NCI-H524 treated with DMSO at 0.1 percent for 48 hours (cell line): ENCODE measurements at regions not wholly inside any gene's neighbourhood (a gene's known extent, or its start where the extent isn't known, plus 50 kb on each side); places are given as distances from the start of the nearest gene placed in this dataset.

Source experiments
- DNase-seq: peaks from one replicate; lab custom pipeline; 2025; lab: John Stamatoyannopoulos, UW

DNA sequence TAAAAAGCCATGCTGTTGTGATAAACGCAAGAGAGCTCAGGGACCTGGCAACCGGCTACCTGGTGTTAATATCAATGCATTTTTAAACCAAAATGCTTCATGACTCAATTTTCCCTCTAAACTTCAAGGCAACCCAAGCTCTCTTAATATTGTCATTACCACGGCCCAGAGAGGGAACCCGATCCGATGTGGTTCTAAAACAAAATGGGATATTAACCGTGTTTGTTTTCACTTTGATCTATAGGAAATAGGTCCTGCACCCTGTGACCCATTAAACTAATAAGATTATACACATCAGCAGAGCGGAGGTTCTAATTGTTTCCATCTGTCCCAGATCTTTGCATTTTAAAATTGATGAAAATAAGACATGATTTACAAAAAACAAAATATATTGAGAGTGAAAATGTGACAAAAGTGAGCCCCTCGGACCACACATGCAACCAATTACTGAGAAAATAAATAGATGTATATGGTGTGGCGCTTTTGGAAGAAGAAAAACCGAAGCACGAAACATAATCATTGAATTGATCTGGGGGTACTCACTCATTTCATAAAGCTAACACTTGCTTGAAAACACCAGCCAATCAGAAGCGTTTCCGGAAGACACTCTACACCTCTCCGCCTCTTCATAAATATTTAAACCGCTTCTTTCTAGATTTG is 290.3 kb upstream of the NFE2L3 start:
- peak; percentile 72 for DNase-seq

GRCh38 chr7:25862261-25863004 is 289.6 kb upstream of the NFE2L3 start:
- peak; percentile 99 for DNase-seq

GRCh38 chr7:25863005-25863728 is 288.8 kb upstream of the NFE2L3 start:
- no peak for DNase-seq

GRCh38 chr7:25863729-25864110 is 288.3 kb upstream of the NFE2L3 start:
- no peak for DNase-seq

- DNase-seq: no peak
These were observed 287.5 kb upstream of the NFE2L3 start for GRCh38 chr7:25864511-25864910.

DNA sequence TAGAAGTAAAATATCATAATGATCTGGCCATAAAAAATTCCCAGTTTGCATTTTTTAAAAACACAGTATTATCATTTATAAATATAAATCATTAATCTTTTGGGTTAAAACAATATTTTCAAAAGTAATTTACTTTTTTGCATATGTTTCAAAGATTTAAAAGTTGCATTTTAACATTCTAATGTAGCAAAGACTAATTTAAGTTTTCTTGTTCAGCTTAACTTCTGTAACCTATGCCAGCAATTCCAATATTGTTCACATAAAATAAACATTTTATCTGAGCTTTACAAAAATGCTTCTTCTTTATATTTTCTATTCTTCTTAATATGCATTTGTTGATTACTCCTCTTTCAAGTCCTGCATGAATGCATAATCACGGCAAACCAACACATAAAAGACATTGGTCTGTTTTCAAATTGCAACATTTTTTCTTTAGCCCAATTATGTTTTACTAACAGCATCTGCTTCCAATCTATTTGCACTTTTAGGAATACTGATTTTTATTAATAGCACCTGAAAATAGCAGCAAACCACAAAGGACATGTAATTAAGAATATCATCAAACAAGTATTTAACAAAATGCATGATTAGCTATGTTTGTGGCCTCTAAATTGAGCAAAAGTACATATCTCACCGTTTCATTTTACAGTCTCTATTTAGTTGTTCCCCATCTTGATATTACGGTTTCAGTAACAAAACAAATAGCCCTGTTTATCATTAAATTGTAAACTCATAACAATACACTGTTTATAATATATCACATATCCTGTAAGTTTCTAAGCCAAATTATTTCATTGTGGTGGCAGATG is 286.9 kb upstream of the NFE2L3 start:
- DNase-seq: peak; percentile 29

- DNase-seq: no peak
These were observed 283.5 kb upstream of the NFE2L3 start for GRCh38 chr7:25868509-25868908.

GRCh38 chr7:25870574-25870973 is 281.4 kb upstream of the NFE2L3 start:
- no peak for DNase-seq

DNA sequence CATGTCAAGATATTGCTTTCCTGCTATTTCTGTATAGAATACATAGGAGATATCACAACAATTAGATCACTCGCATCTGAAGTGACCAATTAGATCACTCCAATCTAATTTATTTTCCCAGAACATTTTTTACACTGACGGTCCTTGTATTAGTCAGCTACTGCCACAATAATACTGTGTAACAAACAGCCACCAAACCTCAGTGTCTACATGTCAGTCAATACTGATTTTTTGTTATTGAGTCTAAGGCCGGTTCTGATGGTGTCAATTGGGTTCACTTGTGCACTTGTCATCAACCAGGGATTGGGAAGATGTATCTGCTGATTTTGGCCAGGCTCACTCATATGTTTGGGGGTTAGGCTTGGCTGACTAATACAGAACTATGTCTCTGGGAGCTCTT is 275.9 kb upstream of the NFE2L3 start:
- no peak for DNase-seq

GRCh38 chr7:25877802-25878789 is 273.9 kb upstream of the NFE2L3 start:
- no peak for DNase-seq

DNA sequence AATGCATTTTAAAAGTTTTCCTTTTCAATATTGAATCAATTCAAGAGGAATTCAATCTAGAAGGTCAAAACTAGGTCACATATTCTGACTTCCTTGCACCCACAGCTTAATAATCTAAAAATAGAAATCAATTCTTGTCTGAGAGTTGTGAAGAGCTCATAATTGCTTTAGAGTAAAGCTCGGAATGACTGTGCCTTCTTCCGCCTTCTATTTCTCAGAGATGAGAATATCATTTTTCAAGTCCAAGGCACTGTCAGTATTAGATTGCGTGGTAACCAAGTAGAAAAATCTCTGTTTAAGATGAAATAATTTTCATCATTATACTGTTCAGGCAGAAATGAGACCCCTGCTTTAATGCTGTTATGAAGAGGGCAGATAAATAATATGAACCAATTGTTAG is 272.2 kb upstream of the NFE2L3 start:
- DNase-seq: no peak

DNA sequence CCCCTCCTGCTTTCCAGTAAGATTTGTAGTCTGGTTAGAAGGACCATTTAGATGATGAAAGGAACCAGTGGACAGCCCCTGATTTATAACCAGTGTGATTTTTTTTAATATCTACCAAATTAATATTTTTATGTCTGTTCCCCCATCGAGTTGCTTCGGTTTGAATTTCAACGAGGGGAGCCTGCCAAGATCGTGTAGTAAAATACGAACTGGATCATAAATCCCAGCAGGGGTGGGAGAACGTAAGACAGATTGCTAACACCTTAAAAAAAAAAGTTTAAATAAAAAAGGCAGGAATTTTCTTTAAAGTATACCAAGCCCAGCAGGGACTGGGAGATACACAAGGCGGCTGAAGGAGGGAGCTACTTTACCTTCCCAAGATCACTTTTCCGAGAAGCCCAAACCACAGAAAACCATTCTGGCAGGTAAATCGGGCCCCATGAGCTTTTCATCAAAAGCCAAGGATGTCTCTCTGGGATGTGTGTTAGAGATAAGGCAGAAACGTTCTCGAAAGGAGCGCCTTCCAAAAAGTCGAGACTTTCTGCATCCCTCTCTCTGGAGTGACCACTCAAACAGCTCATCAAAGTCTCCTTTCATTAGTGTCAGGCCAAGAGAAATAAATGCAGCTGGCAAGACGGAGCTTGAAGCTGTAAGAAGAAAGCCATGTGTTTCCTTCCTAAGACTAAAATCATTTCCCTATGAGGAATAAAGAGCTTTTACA is 270.5 kb upstream of the NFE2L3 start:
- DNase-seq: no peak

DNA sequence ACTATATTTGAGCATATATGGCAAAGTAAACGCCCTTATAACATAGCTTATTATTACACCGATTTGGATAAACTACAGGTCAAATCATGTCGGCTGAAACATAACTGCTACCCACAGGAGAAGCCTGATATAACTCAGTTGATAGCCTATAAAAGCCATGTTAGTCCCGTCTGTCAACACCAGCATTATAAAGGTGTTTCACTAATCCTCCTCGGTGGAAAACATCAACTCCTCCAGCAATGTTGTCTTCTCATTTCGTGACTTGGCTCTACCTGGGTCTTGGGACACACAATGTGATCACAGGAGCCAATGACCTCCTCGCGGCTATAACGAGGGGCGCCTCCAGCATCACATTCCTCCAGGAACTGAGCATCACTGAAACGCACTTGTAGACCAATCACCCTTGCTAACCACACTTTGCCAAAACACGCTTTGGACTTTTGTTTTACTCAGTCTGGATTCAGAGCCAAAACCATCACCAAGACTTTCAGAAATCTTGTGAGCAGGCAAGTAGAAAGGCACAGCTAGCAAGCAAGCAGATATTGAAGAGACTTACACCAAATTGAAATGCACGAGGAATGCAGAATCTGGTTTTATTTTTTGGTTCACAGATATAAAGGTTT is 269.7 kb upstream of the NFE2L3 start:
- no peak for DNase-seq

DNA sequence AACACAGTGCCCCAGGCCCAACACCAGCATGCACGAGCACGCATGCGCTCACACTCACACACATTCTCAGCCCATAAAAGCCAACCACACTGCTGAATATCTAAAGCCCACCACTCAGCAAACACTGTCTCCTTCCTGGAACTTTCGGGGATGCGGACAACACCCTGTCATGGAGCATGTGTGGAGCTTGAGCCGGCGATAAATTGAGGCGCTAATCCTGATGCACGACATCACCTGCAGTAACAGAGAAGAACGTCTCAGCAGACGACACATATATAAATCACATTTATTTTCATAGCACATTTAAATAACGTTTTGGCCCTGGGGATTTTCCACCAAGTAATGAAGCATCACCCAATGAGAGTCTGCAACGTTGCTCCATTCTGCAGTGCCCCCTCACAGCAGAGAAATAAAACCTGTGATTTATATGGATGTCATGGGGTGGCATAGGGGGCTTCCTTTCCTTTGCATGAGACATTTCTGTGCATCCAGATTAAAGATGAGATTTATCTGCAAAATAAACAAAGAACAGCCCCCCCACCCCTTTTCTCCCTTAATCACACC is 267.7 kb upstream of the NFE2L3 start:
- no peak for DNase-seq

DNA sequence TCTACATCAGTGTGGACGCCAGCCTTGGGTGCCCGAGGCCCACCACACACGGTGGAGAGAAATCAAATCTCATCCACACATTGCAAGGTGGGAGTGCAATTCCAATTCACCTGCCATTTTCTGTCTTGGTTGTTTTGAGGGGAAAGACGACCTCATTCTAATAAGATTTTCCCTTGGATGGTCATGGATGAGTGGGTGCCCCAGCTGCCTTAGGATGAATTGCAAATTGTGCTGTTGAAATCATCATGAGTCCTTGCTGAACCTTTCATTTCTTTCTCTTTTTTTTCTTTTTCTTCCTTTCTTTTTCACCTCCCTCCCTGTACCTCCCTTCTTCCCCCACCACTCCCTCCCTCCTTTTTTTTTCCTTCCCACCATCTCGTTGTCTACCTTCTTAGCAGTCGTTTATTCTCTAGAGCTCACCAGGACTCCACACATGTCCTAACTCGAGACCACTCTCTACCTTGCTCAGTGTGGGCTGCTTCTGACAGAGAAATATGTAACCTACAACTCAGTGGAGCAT is 266.9 kb upstream of the NFE2L3 start:
- DNase-seq: no peak

DNA sequence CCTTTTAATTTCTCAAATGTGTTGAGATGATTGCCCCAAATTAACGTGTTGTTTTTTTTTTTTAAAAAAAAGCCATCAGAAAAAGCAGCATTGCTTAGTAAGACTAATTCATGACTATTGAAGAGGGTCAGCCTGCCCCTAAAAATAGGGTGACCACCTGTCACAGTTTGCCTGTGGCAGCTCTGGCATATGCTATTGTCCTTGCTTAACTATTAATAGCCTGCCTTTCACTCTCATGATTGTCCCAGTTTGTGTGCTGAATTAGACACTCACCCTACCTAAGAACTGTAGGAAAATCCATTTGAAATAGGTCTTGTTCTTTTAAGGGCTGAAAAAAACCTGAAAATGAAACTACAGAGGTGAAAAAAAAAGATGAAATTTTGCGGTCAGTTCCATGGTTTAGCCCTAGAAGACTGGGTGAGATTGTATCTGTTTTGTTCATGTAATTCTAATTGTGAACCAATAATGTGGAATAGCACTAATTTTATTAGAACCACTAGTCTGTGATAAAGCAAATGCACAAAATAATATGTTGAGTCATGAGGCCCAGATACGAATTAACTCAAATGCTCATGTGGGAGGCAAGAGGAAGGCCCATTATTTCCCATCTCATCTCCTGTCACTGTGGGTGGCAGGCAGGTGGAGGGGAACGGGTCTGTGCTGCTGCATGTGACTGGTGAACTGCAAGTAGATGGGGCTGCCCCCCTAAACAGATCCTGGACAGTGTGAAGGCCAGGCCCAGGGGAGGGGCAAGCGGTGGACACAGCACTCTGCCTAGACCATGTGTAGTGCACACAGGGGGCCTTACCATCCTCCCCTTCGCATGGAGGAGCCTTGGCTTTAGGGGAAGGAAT is 265.4 kb upstream of the NFE2L3 start:
- DNase-seq: peak; percentile 49

- no peak for DNase-seq
These were observed 264.7 kb upstream of the NFE2L3 start for GRCh38 chr7:25887266-25887665.

GRCh38 chr7:25887795-25888559 is 264.0 kb upstream of the NFE2L3 start:
- no peak for DNase-seq
